SK-N-MC (cell line): ENCODE measurements at regions not wholly inside any gene's neighbourhood (a gene's known extent, or its start where the extent isn't known, plus 50 kb on each side); places are given as distances from the start of the nearest gene placed in this dataset.
"Not testable (repeated sequence)": the region's sequence is repeated elsewhere in the genome, so short reads cannot be mapped to it uniquely, and the experiment has no call there.

Experiments
- DNase-seq: peaks from one replicate; pipeline ENCODE4 v3.0.0-alpha.2; 2011; ENCODE audit warnings: low read depth, low spot score
- H3K27ac ChIP-seq: fragments of 200-600 bp; sonication (generic); 2 replicates; pipeline ENCODE4 v1.5.1; 2016; ENCODE audit warnings: mixed run types
- H3K36me3 ChIP-seq: fragments of 200-600 bp; sonication (generic); 2 replicates; pipeline ENCODE4 v1.6.1; 2017; ENCODE audit warnings: antibody characterized with exemption, low read length, mixed read lengths; ENCODE audit not compliant: insufficient read depth
- H3K4me3 ChIP-seq: fragments of 200-600 bp; sonication (generic); 2 replicates; pipeline ENCODE4 v1.5.1; 2016
- H3K9ac ChIP-seq: fragments of 200-600 bp; sonication (generic); 2 replicates; pipeline ENCODE4 v1.8.0; 2017; ENCODE audit warnings: mixed run types, mixed read lengths; ENCODE audit not compliant: insufficient read length
- H3K9me3 ChIP-seq: fragments of 200-600 bp; sonication (generic); 2 replicates; pipeline ENCODE4 v1.6.1; 2017; ENCODE audit warnings: low read depth, mild to moderate bottlenecking, antibody characterized with exemption, low read length, moderate library complexity, mixed read lengths
- EZH2 ChIP-seq: fragments of 200-600 bp; sonication (generic); IDR thresholded peaks from one replicate; pipeline ENCODE4 v1.6.1; 2017; ENCODE audit warnings: antibody characterized with exemption
- FOXP2 ChIP-seq: optimal IDR thresholded peaks from 2 replicates; pipeline ENCODE3; 2011; ENCODE audit warnings: mild to moderate bottlenecking, moderate library complexity; ENCODE audit not compliant: insufficient read depth; ENCODE audit errors: extremely low read length, control extremely low read depth
- POLR2AphosphoS5 ChIP-seq: IDR thresholded peaks from 2 replicates; pipeline ENCODE4 v1.6.1; 2012; ENCODE audit warnings: mild to moderate bottlenecking, low read depth, low read length, borderline replicate concordance

DNA sequence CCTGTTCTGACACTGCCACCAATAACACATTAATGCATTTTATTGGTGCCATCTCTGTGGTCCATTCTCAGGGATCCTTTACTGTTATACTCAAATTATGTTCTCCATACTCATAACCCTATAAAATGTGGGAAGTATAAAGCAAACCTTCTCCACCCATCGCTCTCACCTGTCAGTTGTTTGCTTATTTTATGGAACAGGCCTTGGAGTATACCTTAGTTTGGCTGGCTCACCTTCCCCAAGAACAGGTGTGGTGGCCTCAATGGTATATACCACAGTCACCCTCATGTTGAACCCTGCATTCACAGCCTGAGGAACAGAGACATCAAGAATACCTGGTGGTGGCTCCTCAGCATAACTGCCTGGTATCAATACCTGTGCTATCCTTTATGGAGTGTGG is 308.4 kb upstream of the STXBP6 start:
- TF ChIP-seq FOXP2 (no peak), POLR2AphosphoS5 (no peak), EZH2 (no peak)
- H3K36me3 ChIP-seq, result no peaks in the 10 kb centered on the region

DNA sequence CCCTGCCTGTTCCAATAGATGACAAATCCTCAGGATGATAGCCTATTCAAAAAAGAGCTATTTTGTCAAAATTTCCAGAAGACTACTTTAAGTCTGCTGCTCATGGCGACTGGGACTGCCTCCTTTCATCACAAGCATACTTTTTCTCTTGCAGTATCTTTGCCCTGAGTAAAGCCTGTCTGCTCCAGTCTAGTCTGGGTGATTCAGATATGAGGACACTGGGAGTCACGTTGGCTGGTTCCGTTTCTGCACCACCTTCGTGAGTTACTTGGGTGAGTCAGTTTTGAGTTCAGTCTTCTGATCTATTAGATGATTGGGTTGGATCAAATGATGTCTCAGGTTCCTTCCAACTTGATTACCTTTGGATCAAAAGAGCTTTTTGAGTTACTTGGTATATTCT is 301.3 kb upstream of the STXBP6 start:
- Histone ChIP-seq H3K9ac (no peak overlapping the region), H3K27ac (no peak overlapping the region), H3K9me3 (no peaks in the 10 kb centered on the region), H3K4me3 (no peak overlapping the region), H3K36me3 (no peaks in the 10 kb centered on the region)
- TF ChIP-seq POLR2AphosphoS5, result no peak
- TF ChIP-seq FOXP2, result no peak
- TF ChIP-seq EZH2, result no peak
- DNase-seq, result no peak

More for the DNA sequence above, 308.4 kb upstream of the STXBP6 start:
- no peak overlapping the region for H3K9ac ChIP-seq
- DNase-seq, result no peak
- no peak overlapping the region for H3K4me3 ChIP-seq
- H3K9me3 ChIP-seq, result no peaks in the 10 kb centered on the region
- H3K27ac ChIP-seq, result no peak overlapping the region

DNA sequence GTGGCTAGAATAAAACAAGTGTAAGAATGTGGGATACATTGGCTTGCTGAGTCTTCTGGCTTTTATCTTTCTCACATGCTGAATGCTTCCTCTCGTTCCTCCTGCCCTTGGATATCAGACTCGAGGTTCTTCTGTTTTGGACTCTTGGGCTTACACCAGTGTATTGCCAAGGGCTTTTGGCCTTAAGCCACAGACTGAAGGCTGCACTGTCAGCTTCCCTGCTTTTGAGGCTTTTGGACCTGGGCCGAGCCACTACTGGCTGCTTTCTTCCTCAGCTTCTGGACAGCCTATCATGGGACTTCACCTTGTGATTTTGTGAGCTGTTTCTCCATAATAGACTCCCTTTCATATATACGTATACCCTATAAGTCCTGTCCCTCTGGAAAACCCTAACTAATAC is 300.9 kb upstream of the STXBP6 start:
- H3K36me3 ChIP-seq, result no peaks in the 10 kb centered on the region
- DNase-seq, result no peak
- H3K4me3 ChIP-seq, result no peak overlapping the region
- no peaks in the 10 kb centered on the region for H3K9me3 ChIP-seq
- H3K27ac ChIP-seq, result no peak overlapping the region
- no peak for TF ChIP-seq FOXP2
- no peak for TF ChIP-seq EZH2
- no peak for TF ChIP-seq POLR2AphosphoS5
- H3K9ac ChIP-seq, result no peak overlapping the region

DNA sequence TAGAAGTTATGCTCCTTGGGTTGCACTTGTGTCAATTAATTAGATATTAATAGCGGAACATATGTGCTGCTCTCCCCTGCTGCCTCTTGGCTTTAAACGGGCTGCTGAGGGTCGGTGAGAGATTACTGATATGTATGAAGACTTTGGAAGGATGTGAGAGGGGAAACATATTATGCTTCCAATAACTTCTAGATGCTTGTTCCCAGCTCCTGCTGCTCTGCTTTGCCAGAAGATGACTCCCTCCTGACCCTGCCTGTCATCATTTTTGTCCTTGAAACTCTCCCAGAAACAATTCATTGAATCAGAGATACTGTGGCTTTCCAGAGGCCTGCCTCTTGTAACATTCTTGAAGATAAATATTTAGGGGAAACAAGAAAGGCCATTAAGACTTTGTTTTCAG is 300.1 kb upstream of the STXBP6 start:
- TF ChIP-seq EZH2 (no peak), POLR2AphosphoS5 (no peak), FOXP2 (no peak)
- H3K27ac ChIP-seq, result no peak overlapping the region
- H3K4me3 ChIP-seq, result no peak overlapping the region
- no peak for DNase-seq
- no peaks in the 10 kb centered on the region for H3K9me3 ChIP-seq
- H3K36me3 ChIP-seq, result no peaks in the 10 kb centered on the region
- no peak overlapping the region for H3K9ac ChIP-seq

DNA sequence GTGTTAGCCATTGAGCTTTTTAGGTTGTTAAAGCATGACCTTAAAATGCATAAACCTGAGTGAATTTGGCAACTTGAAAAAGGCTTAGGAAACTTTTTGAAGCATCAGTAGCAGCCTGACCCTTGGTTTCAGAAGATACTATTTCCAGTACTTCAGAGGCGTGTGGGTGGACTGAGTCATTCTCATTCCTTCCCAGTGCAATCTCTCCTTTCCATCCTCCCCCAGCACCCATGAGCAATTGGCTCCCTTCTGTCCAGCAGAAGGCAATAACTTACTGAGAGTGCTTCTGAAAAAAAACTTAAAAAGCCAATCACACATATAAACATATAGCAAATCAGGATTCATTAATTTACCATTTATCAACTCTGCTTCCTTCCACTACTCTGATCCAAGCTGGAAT is 299.3 kb upstream of the STXBP6 start:
- TF ChIP-seq POLR2AphosphoS5, result no peak
- TF ChIP-seq FOXP2, result no peak
- no peak for TF ChIP-seq EZH2
- Histone ChIP-seq H3K27ac (no peak overlapping the region), H3K36me3 (no peaks in the 10 kb centered on the region), H3K9ac (no peak overlapping the region), H3K4me3 (no peak overlapping the region), H3K9me3 (no peaks in the 10 kb centered on the region)
- DNase-seq, result no peak

DNA sequence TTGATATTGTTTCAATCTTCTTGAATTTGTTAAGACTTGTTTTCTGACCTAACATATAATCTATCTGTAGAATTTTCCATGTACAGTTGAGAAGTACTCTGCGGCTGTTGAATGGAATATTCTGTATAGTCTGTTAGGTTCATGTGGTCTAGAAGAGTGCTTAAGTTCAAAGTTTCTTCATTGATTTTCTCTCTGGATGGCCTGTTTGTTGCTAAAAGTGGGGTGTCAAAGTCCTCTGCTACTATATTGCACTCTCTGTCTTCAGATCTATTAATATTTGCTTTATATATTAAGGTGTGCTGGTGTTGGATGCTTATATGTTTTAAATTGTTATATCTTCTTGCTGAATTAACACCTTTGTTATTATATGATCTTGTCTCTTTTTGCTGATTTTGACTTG is 290.9 kb upstream of the STXBP6 start:
- Histone ChIP-seq H3K9ac (no peak overlapping the region), H3K4me3 (no peak overlapping the region), H3K36me3 (no peaks in the 10 kb centered on the region), H3K27ac (no peak overlapping the region), H3K9me3 (no peaks in the 10 kb centered on the region)
- no peak for DNase-seq
- TF ChIP-seq POLR2AphosphoS5, result no peak
- TF ChIP-seq FOXP2, result no peak
- no peak for TF ChIP-seq EZH2

DNA sequence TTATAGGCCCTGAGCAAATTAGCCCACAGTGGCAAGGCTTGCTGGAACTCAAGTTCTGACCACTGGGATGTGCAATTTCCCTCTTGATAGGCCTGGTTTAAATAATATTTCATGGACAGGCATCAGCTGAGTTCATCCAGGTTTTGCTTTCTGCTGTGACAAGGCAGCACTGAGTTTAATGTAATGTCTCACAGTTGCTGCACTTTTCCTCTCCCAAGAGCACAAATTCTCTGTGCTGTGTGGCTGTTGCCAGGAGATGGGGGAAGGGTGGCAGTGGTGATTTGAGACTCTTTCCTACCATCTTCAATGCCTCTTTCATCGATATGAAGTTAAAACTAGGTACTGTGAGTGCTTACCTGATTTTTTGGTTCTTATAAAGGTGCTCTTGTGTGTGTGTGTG is 272.8 kb upstream of the STXBP6 start:
- TF ChIP-seq EZH2, result no peak
- no peak for TF ChIP-seq POLR2AphosphoS5
- TF ChIP-seq FOXP2, result no peak
- no peak overlapping the region for H3K4me3 ChIP-seq
- H3K9me3 ChIP-seq, result no peaks in the 10 kb centered on the region

DNA sequence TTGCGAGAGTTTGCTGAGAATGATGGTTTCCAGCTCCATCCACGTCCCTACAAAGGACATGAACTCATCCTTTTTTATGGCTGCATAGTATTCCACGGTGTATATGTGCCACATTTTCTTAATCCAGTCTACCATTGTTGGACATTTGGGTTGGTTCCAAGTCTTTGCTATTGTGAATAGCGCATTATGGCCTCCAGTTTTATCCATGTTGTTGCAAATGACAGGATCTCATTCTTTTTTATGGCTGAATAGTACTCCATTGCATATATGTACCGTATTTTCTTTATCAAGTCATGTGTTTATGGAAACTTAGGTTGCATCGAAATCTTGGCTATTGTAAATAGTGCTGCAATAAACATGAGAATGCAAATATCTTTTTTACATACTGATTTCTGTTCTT is 266.1 kb upstream of the STXBP6 start:
- not testable (repeated sequence) for H3K4me3 ChIP-seq, H3K36me3 ChIP-seq, DNase-seq, H3K9me3 ChIP-seq, H3K9ac ChIP-seq, H3K27ac ChIP-seq

More for the DNA sequence above, 272.8 kb upstream of the STXBP6 start:
- Histone ChIP-seq H3K36me3 (no peaks in the 10 kb centered on the region), H3K27ac (no peak overlapping the region), H3K9ac (no peak overlapping the region)
- no peak for DNase-seq

DNA sequence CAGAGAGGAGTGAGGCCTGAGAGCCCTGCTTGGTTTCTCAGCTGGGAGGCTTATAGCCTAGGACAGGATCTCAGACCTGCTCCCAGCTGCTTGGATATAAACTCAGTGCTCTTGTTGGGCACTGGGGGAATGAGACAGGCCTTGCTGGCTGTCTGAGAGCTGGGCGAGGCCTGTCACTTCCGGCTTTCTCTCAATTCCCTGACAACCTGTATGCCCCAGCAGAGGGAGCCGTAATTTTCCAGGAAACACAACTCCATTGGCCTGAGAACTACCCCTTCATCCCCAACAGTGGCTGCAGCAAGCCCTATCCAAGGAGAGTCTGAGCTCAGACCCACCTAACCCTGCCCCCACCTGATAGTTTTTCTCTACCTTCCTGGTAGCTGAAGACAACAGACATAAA is 258.3 kb upstream of the STXBP6 start:
- Histone ChIP-seq H3K27ac (no peak overlapping the region), H3K4me3 (no peak overlapping the region), H3K9ac (no peak overlapping the region), H3K36me3 (no peaks in the 10 kb centered on the region), H3K9me3 (no peaks in the 10 kb centered on the region)
- DNase-seq, result no peak
- TF ChIP-seq FOXP2, result no peak
- no peak for TF ChIP-seq POLR2AphosphoS5
- no peak for TF ChIP-seq EZH2
